PC-3 (cell line): ENCODE measurements at regions not wholly inside any gene's neighbourhood (a gene's known extent, or its start where the extent isn't known, plus 50 kb on each side); places are given as distances from the start of the nearest gene placed in this dataset.

Source experiments
- CTCF ChIP-seq: fragments of 300-600 bp; sonication (generic); conservative IDR thresholded peaks from 2 replicates; pipeline ENCODE4 v1.5.1; 2017; ENCODE audit warnings: antibody characterized with exemption, low read depth, mild to moderate bottlenecking, low read length
- EZH2 ChIP-seq: fragments of 300-600 bp; sonication (generic); IDR thresholded peaks from one replicate; pipeline ENCODE4 v1.6.1; 2017; ENCODE audit warnings: antibody characterized with exemption, mild to moderate bottlenecking, low read length; ENCODE audit not compliant: unreplicated experiment
- EZH2phosphoT487 ChIP-seq: fragments of 300-600 bp; sonication (generic); IDR thresholded peaks from 2 replicates; pipeline ENCODE4 v1.6.1; 2018; ENCODE audit warnings: mild to moderate bottlenecking, antibody characterized with exemption, low read length, borderline replicate concordance

DNA sequence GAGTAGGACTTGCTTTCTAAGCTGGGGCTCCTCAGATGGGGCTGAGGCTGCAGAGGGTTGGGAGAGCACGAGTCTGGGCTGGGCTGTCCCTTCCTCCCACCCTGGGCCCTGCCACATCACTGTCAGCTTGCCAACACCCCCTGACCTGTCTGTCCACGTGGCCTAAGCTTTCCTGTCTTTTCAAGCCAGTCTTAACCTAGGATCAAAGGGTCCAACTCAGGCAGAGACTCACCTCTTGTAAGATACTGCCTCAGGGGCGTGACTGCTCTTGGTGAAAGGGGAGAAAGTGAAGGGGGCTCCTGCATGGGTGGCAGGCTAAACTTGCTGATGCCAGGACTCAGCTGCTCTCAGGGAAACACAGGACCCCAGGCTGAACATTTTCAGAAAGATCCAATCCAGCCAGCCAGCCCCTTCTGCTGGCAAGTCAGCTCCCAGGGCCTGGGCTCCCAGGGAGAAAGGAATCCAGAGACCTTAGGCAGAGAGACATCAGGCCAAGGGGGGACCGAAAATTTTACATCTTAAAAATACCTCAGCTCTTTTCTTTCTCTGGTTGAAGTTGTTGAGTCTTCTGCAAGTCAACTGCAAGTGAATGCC lies 144.2 kb upstream of the ID2 start:
- no peak for TF ChIP-seq EZH2phosphoT487
- no peak for TF ChIP-seq CTCF
- TF ChIP-seq EZH2 = no peak
